Vagina (tissue), 2 donors: ENCODE measurements at regions not wholly inside any gene's neighbourhood (a gene's known extent, or its start where the extent isn't known, plus 50 kb on each side); places are given as distances from the start of the nearest gene placed in this dataset.

ENCODE experiments used
- DNase-seq, 2 donors: peaks; one replicate each; pipeline ENCODE4 v3.0.0-alpha.2; 2017; ENCODE audit errors: extremely low spot score in 2 of 2
- H3K27ac ChIP-seq: fragments of 200-600 bp; sonication (generic); one replicate; pipeline ENCODE4 v1.5.1; 2019
- H3K27me3 ChIP-seq: fragments of 200-600 bp; sonication (generic); one replicate; pipeline ENCODE4 v1.5.1; 2019
- H3K36me3 ChIP-seq, 2 donors: fragments of 200-600 bp; sonication (generic); one replicate each; pipeline ENCODE4 v1.5.1; 2017 to 2019
- H3K4me1 ChIP-seq: fragments of 200-600 bp; sonication (generic); one replicate; pipeline ENCODE4 v1.5.1; 2019
- H3K4me3 ChIP-seq, 2 donors: fragments of 200-600 bp; sonication (generic); 1 replicate in 1 of 2; 2 replicates in 1 of 2; pipeline ENCODE4 v1.5.1; 2016 to 2019
- H3K9me3 ChIP-seq: fragments of 200-600 bp; sonication (generic); one replicate; pipeline ENCODE4 v1.5.1; 2019
- POLR2A ChIP-seq, 2 donors: fragments of 450-650 bp; IDR thresholded peaks; one replicate each; pipeline ENCODE4 v1.6.1; 2017; ENCODE audit warnings: antibody characterized with exemption in 2 of 2, mild to moderate bottlenecking in 2 of 2, moderate library complexity in 2 of 2
- POLR2AphosphoS5 ChIP-seq, 2 donors: sonication (generic); formaldehyde crosslinking; IDR thresholded peaks; one replicate each; pipeline ENCODE4 v1.9.0; 2017; ENCODE audit warnings: antibody characterized with exemption in 2 of 2, mild to moderate bottlenecking in 2 of 2, low read depth in 1 of 2; ENCODE audit not compliant: insufficient read depth in 1 of 2
- intact Hi-C: fragments of 100-400 bp; cut with DNase I; formaldehyde crosslinking; loops from one replicate; pipeline ENCODE4 v1.15.1; 2023
- TF ChIP-seq, protein P1 (sequence below), 3 experiments: fragments of 450-650 bp in 2 of 3; fragments of 200-600 bp in 1 of 3; sonication (generic) in 1 of 3; IDR thresholded peaks; one replicate each; pipeline ENCODE4 v1.5.1; 2017 to 2019; ENCODE audit warnings: antibody characterized with exemption in 3 of 3, mild to moderate bottlenecking in 2 of 3, moderate library complexity in 2 of 3

DNA sequence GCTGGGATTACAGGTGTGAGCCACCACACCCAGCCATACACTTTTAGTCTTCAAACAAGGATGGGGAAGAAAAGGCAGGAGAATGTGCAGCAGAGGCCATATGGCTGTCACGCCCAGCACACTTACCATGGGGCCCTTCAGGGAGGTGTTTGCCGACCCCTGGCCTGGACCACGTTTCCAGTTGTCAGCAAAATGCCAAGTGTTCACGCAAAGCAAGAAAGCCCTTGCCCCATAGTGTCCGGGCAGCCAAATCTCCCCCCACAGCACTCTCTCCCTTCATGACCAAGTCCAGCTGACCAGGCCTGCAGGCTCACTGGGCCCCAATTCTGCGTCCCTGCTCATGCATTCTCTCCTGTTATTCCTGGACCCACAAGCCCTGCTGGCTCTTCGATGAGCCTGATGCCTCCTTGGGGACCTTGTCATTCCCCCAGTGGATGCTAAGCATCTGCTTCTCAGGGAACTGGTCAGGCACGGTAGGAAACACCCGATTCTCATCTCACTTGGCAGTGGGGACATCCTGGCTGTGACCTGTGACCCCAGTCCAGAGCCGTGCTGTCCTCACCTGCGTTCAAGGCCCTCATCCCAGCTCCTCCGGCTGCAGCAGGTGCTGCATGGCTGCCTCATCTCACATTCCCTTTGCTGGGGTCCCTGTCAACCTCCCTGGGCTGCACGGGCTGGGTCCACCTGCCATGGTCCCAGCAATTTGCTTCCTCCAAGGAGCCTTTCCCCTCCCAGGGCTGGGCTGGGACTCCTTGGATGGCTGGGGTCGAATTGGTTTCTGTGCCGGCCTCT, 96.4 kb downstream of the CTTN start:
- Histone ChIP-seq H3K27me3 (no peaks in the 10 kb centered on the region), H3K9me3 (no peaks in the 10 kb centered on the region), H3K27ac (no peak overlapping the region), H3K36me3 (no peaks in the 10 kb centered on the region), H3K4me3 (no peak overlapping the region), H3K4me1 (no peaks in the 10 kb centered on the region)
- intact Hi-C loops, result no loop called here
- TF ChIP-seq POLR2AphosphoS5 (IDR thresholded peaks at IDR 0.05; ENCODE audit: insufficient read depth in 1 of 2, low read depth in 1 of 2), result no peak
- no peak for TF ChIP-seq POLR2A (IDR thresholded peaks at IDR 0.05)
- TF ChIP-seq, protein P1, sequence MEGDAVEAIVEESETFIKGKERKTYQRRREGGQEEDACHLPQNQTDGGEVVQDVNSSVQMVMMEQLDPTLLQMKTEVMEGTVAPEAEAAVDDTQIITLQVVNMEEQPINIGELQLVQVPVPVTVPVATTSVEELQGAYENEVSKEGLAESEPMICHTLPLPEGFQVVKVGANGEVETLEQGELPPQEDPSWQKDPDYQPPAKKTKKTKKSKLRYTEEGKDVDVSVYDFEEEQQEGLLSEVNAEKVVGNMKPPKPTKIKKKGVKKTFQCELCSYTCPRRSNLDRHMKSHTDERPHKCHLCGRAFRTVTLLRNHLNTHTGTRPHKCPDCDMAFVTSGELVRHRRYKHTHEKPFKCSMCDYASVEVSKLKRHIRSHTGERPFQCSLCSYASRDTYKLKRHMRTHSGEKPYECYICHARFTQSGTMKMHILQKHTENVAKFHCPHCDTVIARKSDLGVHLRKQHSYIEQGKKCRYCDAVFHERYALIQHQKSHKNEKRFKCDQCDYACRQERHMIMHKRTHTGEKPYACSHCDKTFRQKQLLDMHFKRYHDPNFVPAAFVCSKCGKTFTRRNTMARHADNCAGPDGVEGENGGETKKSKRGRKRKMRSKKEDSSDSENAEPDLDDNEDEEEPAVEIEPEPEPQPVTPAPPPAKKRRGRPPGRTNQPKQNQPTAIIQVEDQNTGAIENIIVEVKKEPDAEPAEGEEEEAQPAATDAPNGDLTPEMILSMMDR (IDR thresholded peaks at IDR 0.05), result no peak
- DNase-seq, result no peak

DNA sequence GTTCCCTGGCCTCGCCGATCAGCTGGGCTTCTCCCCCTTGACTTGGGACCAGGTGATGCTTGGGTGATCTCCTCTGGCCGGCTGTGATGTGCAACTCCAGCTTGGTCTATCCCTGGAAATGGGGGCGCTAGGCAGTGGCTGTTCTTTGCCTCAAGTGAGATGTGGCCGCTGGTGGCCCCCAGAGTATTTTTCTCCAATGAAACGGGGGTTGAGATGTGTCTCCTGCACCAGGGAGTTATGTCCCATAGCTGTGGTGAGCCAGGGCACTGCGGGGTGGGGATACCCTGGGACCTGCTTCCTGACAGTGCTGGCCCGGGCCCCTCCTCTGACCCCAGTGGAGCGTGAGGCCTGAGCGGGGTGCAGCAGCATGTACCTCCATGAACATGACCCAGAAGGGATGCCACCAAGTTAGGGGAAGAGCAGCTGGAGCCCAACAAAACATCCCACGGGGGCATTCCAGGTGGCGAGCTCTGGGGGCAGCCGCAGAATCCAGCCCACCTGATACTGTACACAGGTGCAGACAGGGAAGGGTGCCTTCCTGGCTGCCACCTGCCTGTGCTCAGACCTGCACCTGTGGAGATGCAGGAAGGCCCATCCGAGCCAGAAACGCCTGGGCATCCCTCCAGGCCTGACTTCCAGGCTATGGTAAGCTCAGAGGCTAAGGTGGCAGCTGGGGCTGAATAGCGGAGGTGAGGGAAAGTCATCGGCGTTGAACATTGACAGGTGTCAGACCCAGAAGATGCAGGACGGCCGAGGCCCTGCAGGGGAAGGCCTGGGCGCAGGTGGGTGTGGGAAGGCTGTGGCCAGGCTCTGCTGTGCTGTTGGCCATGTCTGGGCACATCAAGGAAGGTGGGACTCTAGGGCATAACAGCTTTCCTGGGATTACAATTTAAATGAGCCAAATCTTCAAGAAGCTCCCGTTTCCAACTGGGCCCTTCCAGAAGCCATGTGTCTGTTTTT, 97.3 kb downstream of the CTTN start:
- no peak for DNase-seq
- intact Hi-C loops, result no loop called here
- TF ChIP-seq, protein P1 (IDR thresholded peaks at IDR 0.05), result no peak
- TF ChIP-seq POLR2AphosphoS5 (IDR thresholded peaks at IDR 0.05; ENCODE audit: insufficient read depth in 1 of 2, low read depth in 1 of 2) (no peak), POLR2A (IDR thresholded peaks at IDR 0.05) (no peak)
- Histone ChIP-seq H3K4me1 (no peaks in the 10 kb centered on the region), H3K27ac (no peak overlapping the region), H3K27me3 (no peaks in the 10 kb centered on the region), H3K36me3 (no peaks in the 10 kb centered on the region), H3K4me3 (no peak overlapping the region), H3K9me3 (no peaks in the 10 kb centered on the region)

DNA sequence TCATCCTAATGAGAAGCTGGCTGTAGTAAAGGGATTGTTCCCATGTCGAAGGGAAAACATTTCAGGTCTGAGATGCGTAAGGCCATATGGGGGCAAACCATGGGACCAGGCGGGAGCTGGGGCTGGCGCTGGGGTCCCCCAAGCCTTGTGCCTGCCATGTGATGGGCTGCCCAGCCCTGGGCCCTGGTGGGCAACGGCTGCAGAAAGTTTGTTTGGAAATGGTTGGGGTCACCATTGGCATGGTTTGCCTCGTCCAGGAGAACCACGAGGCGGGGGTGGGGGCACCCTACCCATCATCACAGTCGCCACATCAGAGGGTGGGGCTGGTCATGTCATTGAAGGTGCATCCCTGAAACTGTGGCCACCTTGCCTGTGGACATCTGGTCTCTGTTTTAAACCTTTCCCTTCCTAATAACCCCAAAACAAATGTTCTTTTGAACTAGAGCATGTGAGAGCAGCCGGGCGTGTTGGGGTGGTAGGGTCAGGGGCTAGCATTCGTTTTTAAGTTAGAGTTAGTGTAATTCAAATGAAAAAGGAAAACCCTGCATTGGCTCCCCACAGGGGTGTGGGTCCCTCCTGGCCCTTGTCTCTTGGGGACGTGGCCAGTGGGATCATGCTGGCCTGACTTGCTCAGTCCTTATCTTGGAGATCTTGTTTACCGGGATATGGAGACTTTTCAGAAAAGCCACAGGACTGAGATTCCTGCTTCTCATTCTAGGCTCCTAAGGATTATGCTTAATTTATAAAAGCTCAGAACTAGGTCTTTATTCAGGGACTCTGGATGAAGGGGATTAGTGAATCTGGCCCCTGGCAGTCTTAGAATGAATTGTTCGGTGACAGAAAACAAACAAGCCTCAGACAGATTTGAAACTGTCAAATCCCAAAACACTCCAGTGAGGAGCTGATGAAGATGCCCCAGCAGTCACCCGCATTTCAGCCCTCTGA, 98.5 kb downstream of the CTTN start:
- Histone ChIP-seq H3K27ac (no peak overlapping the region), H3K9me3 (no peaks in the 10 kb centered on the region), H3K4me1 (no peaks in the 10 kb centered on the region), H3K4me3 (no peak overlapping the region), H3K36me3 (no peaks in the 10 kb centered on the region), H3K27me3 (no peaks in the 10 kb centered on the region)
- TF ChIP-seq POLR2AphosphoS5 (IDR thresholded peaks at IDR 0.05; ENCODE audit: insufficient read depth in 1 of 2, low read depth in 1 of 2) (no peak), POLR2A (IDR thresholded peaks at IDR 0.05) (no peak)
- TF ChIP-seq, protein P1 (IDR thresholded peaks at IDR 0.05), result no peak
- no peak for DNase-seq
- intact Hi-C loops, result no loop called here

DNA sequence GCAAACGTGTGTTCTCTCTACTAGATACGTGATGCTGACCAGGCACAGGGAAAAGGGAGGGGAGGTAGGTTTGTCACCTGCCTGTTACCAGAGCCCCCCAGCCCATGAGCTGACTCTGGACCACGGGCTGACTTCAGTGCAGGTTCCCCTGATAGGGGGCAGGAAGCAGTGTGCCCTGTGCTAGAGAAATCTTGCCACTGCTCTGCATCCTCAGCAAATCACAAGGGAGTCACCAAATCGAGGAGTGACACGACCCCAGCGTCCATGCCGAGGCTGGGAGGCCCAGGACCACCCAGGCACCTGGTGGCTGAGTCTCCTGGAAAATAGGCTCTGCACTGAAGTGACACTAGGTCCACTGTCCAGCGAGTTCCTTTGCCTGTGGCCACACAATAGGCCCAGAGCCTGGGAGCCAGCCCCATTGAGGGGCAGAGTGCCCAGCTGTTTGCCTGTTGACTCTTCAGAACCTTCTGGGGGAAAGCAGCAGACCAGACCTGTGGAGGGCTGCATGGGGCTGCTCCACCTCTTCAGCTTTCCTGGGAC, 99.3 kb downstream of the CTTN start:
- H3K27me3 ChIP-seq, result no peaks in the 10 kb centered on the region
- no peaks in the 10 kb centered on the region for H3K9me3 ChIP-seq
- no peaks in the 10 kb centered on the region for H3K4me1 ChIP-seq
- DNase-seq, result no peak
- TF ChIP-seq, protein P1 (IDR thresholded peaks at IDR 0.05), result no peak
- TF ChIP-seq POLR2A (IDR thresholded peaks at IDR 0.05), result no peak
- no peak for TF ChIP-seq POLR2AphosphoS5 (IDR thresholded peaks at IDR 0.05; ENCODE audit: insufficient read depth in 1 of 2, low read depth in 1 of 2)
- intact Hi-C loops, result no loop called here
- H3K36me3 ChIP-seq, result no peaks in the 10 kb centered on the region
- H3K4me3 ChIP-seq, result no peak overlapping the region
- no peak overlapping the region for H3K27ac ChIP-seq
